HG03342 (cell line): ENCODE measurements at regions not wholly inside any gene's neighbourhood (a gene's known extent, or its start where the extent isn't known, plus 50 kb on each side); places are given as distances from the start of the nearest gene placed in this dataset.
"Not testable (repeated sequence)": the region's sequence is repeated elsewhere in the genome, so short reads cannot be mapped to it uniquely, and the experiment has no call there.

Source experiments
- ATAC-seq: cut with Tn5 transposase; IDR thresholded peaks from one replicate; pipeline ENCODE4 v1.9.1; 2021; ENCODE audit warnings: mild to moderate bottlenecking, moderate library complexity; ENCODE audit not compliant: unreplicated experiment

GRCh38 chr9:73969936-73970335, 527.2 kb upstream of the RORB start:
- ATAC-seq: no peak

- ATAC-seq: not testable (repeated sequence)
These were observed 520.7 kb upstream of the RORB start for GRCh38 chr9:73976424-73976823.

- no peak for ATAC-seq
These were observed 517.3 kb upstream of the RORB start for GRCh38 chr9:73979894-73980264.

GRCh38 chr9:73980754-73981153, 516.4 kb upstream of the RORB start:
- ATAC-seq: no peak

GRCh38 chr9:73981405-73981804, 515.7 kb upstream of the RORB start:
- no peak for ATAC-seq

GRCh38 chr9:73995836-73996235, 501.3 kb upstream of the RORB start:
- ATAC-seq: no peak

- ATAC-seq: no peak
These were observed 500.3 kb upstream of the RORB start for GRCh38 chr9:73996844-73997243.

- no peak for ATAC-seq
These were observed 495.8 kb upstream of the RORB start for GRCh38 chr9:74001382-74001781.

GRCh38 chr9:74006935-74007334, 490.2 kb upstream of the RORB start:
- ATAC-seq: no peak

GRCh38 chr9:74007833-74008232, 489.3 kb upstream of the RORB start:
- no peak for ATAC-seq

GRCh38 chr9:74016004-74016403, 481.1 kb upstream of the RORB start:
- ATAC-seq: no peak

- no peak for ATAC-seq
These were observed 471.7 kb upstream of the RORB start for GRCh38 chr9:74025402-74025925.

- no peak for ATAC-seq
These were observed 464.7 kb upstream of the RORB start for GRCh38 chr9:74032421-74032820.

GRCh38 chr9:74035786-74036185, 461.3 kb upstream of the RORB start:
- no peak for ATAC-seq

- ATAC-seq: peak; percentile 85
These were observed 460.4 kb upstream of the RORB start for GRCh38 chr9:74036549-74037231.

- no peak for ATAC-seq
These were observed 459.9 kb upstream of the RORB start for GRCh38 chr9:74037274-74037673.

- ATAC-seq: no peak
These were observed 455.5 kb upstream of the RORB start for GRCh38 chr9:74041588-74041987.

GRCh38 chr9:74044844-74045243, 452.3 kb upstream of the RORB start:
- ATAC-seq: no peak

GRCh38 chr9:74056023-74056422, 441.1 kb upstream of the RORB start:
- ATAC-seq: no peak

- not testable (repeated sequence) for ATAC-seq
These were observed 440.1 kb upstream of the RORB start for GRCh38 chr9:74057051-74057450.

GRCh38 chr9:74064702-74065101, 432.4 kb upstream of the RORB start:
- no peak for ATAC-seq

- no peak for ATAC-seq
These were observed 431.0 kb upstream of the RORB start for GRCh38 chr9:74066128-74066527.

- no peak for ATAC-seq
These were observed 430.5 kb upstream of the RORB start for GRCh38 chr9:74066605-74067004.
